Loucy (cell line): ENCODE measurements at regions not wholly inside any gene's neighbourhood (a gene's known extent, or its start where the extent isn't known, plus 50 kb on each side); places are given as distances from the start of the nearest gene placed in this dataset.

Experiments used
- H2AFZ ChIP-seq: fragments of 200-600 bp; sonication (generic); 2 replicates; pipeline ENCODE4 v1.6.0; 2016; ENCODE audit warnings: antibody characterized with exemption, mild to moderate bottlenecking, low read length, moderate library complexity
- H3F3A ChIP-seq: fragments of 200-600 bp; 2 replicates; pipeline ENCODE4 v1.6.0; 2016; ENCODE audit warnings: antibody characterized with exemption, low read depth, mild to moderate bottlenecking
- H3K27me3 ChIP-seq: fragments of 200-600 bp; sonication (generic); 2 replicates; pipeline ENCODE4 v1.6.1; 2014; ENCODE audit warnings: low read length, mild to moderate bottlenecking; ENCODE audit not compliant: insufficient read depth, poor library complexity, severe bottlenecking
- H3K36me3 ChIP-seq: fragments of 200-600 bp; sonication (generic); 2 replicates; pipeline ENCODE4 v1.6.1; 2016; ENCODE audit warnings: low read length; ENCODE audit not compliant: insufficient read depth
- H3K4me1 ChIP-seq: fragments of 200-600 bp; sonication (generic); 2 replicates; pipeline ENCODE4 v1.5.1; 2014; ENCODE audit warnings: low read length, mild to moderate bottlenecking; ENCODE audit not compliant: insufficient read depth, poor library complexity, severe bottlenecking
- H3K4me2 ChIP-seq: fragments of 200-600 bp; sonication (generic); 2 replicates; pipeline ENCODE4 v1.6.0; 2014; ENCODE audit warnings: antibody characterized with exemption, low read length, low read depth, mild to moderate bottlenecking; ENCODE audit not compliant: poor library complexity, severe bottlenecking
- H3K4me3 ChIP-seq: fragments of 200-600 bp; sonication (generic); 2 replicates; pipeline ENCODE4 v1.5.1; 2014; ENCODE audit warnings: low read length, mild to moderate bottlenecking, mixed read lengths; ENCODE audit not compliant: poor library complexity, severe bottlenecking
- H3K79me2 ChIP-seq: fragments of 200-600 bp; sonication (generic); 2 replicates; pipeline ENCODE4 v1.6.1; 2014; ENCODE audit warnings: low read length; ENCODE audit not compliant: insufficient read depth
- H3K9ac ChIP-seq: fragments of 200-600 bp; sonication (generic); 2 replicates; pipeline ENCODE4 v1.6.0; 2014; ENCODE audit warnings: mild to moderate bottlenecking, low read depth, low read length, moderate library complexity; ENCODE audit not compliant: poor library complexity, severe bottlenecking
- H3K9me2 ChIP-seq: fragments of 200-600 bp; sonication (generic); replicated peaks from 2 replicates; pipeline ENCODE4 v1.6.1; 2016; ENCODE audit warnings: low read depth, low read length, mixed read lengths
- H3K9me3 ChIP-seq: fragments of 200-600 bp; sonication (generic); 2 replicates; pipeline ENCODE4 v1.6.1; 2014; ENCODE audit warnings: mild to moderate bottlenecking, antibody characterized with exemption, low read length, low read depth; ENCODE audit not compliant: insufficient read depth
- H4K20me1 ChIP-seq: fragments of 200-600 bp; sonication (generic); 2 replicates; pipeline ENCODE4 v1.6.0; 2014; ENCODE audit warnings: antibody characterized with exemption, low read length, mild to moderate bottlenecking; ENCODE audit not compliant: insufficient read depth, poor library complexity, severe bottlenecking
- CTCF ChIP-seq: fragments of 200-600 bp; sonication (generic); conservative IDR thresholded peaks from 2 replicates; pipeline ENCODE4 v1.5.1; 2014; ENCODE audit warnings: mild to moderate bottlenecking, antibody characterized with exemption, low read length
- EZH2phosphoT487 ChIP-seq: fragments of 200-600 bp; IDR thresholded peaks from 2 replicates; pipeline ENCODE4 v1.6.1; 2018; ENCODE audit warnings: antibody characterized with exemption, mild to moderate bottlenecking, moderate library complexity, borderline replicate concordance

GRCh38 chr5:120239086-120239485, 225.0 kb upstream of the PRR16 start:
- Histone ChIP-seq H3K4me2 (no peak overlapping the region), H3K4me3 (no peak overlapping the region), H4K20me1 (no peaks in the 10 kb centered on the region), H3K9me3 (no peaks in the 10 kb centered on the region), H3K79me2 (no peaks in the 10 kb centered on the region), H3K4me1 (no peaks in the 10 kb centered on the region), H3K9me2 (no peaks in the 10 kb centered on the region), H2AFZ (no peak overlapping the region), H3K9ac (no peak overlapping the region), H3K27me3 (no peaks in the 10 kb centered on the region), H3K36me3 (no peaks in the 10 kb centered on the region), H3F3A (no peaks in the 10 kb centered on the region)
- TF ChIP-seq EZH2phosphoT487 (no peak), CTCF (no peak)

GRCh38 chr5:120240706-120241105, 223.4 kb upstream of the PRR16 start:
- Histone ChIP-seq H4K20me1 (no peaks in the 10 kb centered on the region), H3F3A (no peaks in the 10 kb centered on the region), H3K9me3 (no peaks in the 10 kb centered on the region), H3K79me2 (no peaks in the 10 kb centered on the region), H3K27me3 (no peaks in the 10 kb centered on the region), H2AFZ (no peak overlapping the region), H3K36me3 (no peaks in the 10 kb centered on the region), H3K4me1 (no peaks in the 10 kb centered on the region), H3K4me3 (no peak overlapping the region), H3K9me2 (no peaks in the 10 kb centered on the region), H3K9ac (no peak overlapping the region), H3K4me2 (no peak overlapping the region)
- no peak for TF ChIP-seq EZH2phosphoT487
- no peak for TF ChIP-seq CTCF

GRCh38 chr5:120241400-120241799, 222.7 kb upstream of the PRR16 start:
- Histone ChIP-seq H3K27me3 (no peaks in the 10 kb centered on the region), H4K20me1 (no peaks in the 10 kb centered on the region), H3K79me2 (no peaks in the 10 kb centered on the region), H3K9me3 (no peaks in the 10 kb centered on the region), H3K36me3 (no peaks in the 10 kb centered on the region), H3F3A (no peaks in the 10 kb centered on the region), H3K9ac (no peak overlapping the region), H3K9me2 (no peaks in the 10 kb centered on the region), H3K4me1 (no peaks in the 10 kb centered on the region), H3K4me3 (no peak overlapping the region), H2AFZ (no peak overlapping the region), H3K4me2 (no peak overlapping the region)
- no peak for TF ChIP-seq EZH2phosphoT487
- TF ChIP-seq CTCF = no peak
